LNCAP (cell line): ENCODE measurements at regions not wholly inside any gene's neighbourhood (a gene's known extent, or its start where the extent isn't known, plus 50 kb on each side); places are given as distances from the start of the nearest gene placed in this dataset.

Experiments used
- CTCF ChIP-seq: fragments of 450-650 bp; IDR thresholded peaks from 2 replicates; pipeline ENCODE4 v1.5.1; 2017; ENCODE audit warnings: mild to moderate bottlenecking

GRCh38 chr2:215760091-215760490 lies 253.3 kb downstream of the MREG start:
- no peak for TF ChIP-seq CTCF

GRCh38 chr2:215758691-215759090 lies 254.7 kb downstream of the MREG start:
- TF ChIP-seq CTCF, result no peak

GRCh38 chr2:215756346-215756730 lies 257.0 kb downstream of the MREG start:
- TF ChIP-seq CTCF, result no peak

GRCh38 chr2:215755641-215756345 lies 257.6 kb downstream of the MREG start:
- no peak for TF ChIP-seq CTCF

GRCh38 chr2:215754546-215754945 lies 258.8 kb downstream of the MREG start:
- TF ChIP-seq CTCF, result no peak

GRCh38 chr2:215753808-215754207 lies 259.5 kb downstream of the MREG start:
- TF ChIP-seq CTCF, result no peak

GRCh38 chr2:215752991-215753390 lies 260.4 kb downstream of the MREG start:
- no peak for TF ChIP-seq CTCF

GRCh38 chr2:215752436-215752835 lies 260.9 kb downstream of the MREG start:
- no peak for TF ChIP-seq CTCF
